ENCODE measurements at regions not wholly inside any gene's neighbourhood (a gene's known extent, or its start where the extent isn't known, plus 50 kb on each side); places are given as distances from the start of the nearest gene placed in this dataset.

- DNase-seq: no peak
These were observed 315.8 kb upstream of the KLF12 start for GRCh38 chr13:74449811-74450524.

DNA sequence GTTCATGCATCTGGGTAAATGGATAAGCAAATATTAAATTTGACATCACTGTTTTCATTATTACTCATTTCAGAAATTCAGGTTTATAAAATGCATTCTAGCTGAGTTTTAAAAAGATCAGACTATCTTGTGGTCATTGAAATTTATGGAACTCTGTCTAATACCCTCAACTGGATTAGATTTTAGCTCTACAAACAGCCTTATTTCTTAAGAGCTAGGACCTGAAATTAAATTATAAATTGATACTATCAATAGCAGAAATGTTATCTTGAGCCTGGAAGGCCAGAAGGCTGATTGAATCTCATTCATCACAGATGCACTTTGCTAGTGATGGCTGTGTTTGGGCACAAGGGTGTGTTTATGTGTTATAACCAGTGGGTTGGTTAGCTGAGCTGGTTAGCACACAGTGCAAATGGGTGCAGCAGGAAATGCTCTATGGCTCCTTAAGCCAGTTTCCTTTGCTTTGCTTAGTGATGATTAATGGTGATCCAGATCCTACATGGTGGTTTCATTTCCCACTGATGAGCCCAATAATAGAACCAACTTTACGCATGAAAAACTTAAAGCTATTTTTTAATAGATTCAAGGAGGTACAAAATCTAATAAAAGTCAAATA lies 310.8 kb upstream of the KLF12 start:
- DNase-seq: no peak

- DNase-seq: no peak
These were observed 310.0 kb upstream of the KLF12 start for GRCh38 chr13:74444161-74444571.

- no peak for DNase-seq
These were observed 309.4 kb upstream of the KLF12 start for GRCh38 chr13:74443631-74444030.

DNA sequence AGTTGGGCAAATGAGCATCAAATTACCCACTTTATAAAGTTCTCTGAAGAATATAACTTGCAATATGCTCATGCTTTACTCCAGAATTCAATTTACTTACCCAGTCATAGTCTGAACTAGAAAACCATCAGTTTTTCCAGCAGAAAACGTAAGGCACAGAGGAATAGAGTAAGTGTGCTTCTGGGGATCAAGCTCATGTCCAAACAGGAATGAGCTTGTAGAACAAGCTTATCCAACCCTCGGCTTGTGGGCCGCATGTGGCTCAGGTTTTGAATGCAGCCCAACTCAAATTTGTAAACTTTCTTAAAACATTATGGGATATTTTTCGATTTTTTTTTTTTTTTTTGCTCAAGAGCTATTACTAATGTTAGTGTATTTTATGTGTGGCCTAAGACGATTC lies 308.5 kb upstream of the KLF12 start:
- no peak for DNase-seq

DNA sequence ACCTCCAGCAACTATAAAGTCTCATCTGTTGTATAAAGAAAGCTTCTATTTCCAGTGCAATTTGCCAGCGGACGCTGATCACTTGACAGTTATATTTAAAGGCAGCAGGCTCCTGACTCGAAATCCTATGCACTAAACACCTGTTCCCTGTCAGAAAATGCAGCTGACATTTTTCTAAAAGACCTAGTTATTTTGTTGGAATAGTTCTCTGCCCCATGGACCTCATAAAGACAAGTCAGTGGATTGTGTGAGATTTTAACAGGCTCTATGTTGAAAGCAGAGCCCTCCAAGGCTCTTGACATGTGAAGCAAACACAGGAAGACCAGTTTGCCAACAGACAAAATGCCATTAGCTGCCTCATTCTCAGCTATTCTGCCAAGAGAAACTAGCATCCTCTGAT lies 304.7 kb upstream of the KLF12 start:
- DNase-seq: no peak

DNA sequence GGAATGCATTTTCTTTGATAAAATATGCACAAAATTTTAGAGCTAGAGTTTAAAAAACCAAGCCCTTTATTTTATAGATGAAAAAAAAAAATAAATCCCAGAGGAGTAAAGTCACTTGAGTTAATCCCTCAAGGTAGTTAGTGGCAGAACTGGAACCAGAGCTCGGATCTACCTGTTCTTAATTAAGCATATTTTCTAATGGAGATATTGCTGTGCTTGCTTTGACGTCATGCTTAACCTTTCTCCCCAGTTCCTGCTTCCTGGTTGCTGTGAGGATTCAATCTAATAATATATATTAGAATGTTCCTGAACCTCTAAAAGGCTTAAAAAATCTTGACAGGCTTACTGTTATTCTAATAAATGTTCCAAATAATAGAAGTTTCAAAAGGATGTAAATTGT lies 300.6 kb upstream of the KLF12 start:
- DNase-seq: no peak

GRCh38 chr13:74424455-74424854 lies 290.3 kb upstream of the KLF12 start:
- DNase-seq: no peak

DNA sequence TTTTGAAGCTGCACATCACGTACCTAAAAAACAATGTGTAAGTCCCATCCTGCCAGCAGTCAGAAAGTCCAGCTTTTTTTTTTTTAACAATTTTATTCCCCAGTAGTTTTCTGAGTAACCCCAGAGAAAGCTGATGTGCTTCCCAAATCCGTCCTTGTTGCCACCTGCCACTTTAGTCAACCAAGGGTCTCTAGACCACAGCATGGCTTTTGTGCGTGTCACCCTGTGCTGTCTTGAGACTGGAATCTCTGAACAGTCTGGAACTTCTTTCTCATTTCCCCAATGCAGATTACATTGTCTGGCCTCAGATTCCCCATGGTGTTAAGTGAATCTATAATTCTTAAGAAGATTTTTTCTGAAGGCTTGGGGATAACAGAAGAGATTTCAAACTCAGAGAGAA lies 289.2 kb upstream of the KLF12 start:
- no peak for DNase-seq

- no peak for DNase-seq
These were observed 280.3 kb upstream of the KLF12 start for GRCh38 chr13:74414458-74414857.

DNA sequence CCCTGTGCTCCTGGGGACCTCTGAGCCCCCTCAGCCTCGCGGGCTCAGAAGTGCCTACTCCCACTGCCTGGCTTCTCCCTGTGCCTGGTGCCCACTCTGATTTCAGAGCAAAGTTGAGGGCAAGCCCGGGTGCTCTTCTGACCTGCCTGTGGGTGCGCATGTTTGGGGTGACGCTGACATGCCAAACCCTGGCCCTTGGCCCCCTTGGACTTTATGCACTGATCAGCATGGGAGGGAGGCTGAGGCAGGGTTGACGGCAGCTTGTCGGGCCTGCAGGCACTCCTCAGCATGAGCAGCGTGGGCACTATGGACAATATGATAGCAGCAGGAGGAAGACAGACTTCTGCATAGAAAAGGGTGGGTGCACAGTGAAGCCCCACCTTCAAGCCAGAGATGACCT lies 279.3 kb upstream of the KLF12 start:
- no peak for DNase-seq

GRCh38 chr13:74409551-74409950 lies 275.3 kb upstream of the KLF12 start:
- DNase-seq: no peak

DNA sequence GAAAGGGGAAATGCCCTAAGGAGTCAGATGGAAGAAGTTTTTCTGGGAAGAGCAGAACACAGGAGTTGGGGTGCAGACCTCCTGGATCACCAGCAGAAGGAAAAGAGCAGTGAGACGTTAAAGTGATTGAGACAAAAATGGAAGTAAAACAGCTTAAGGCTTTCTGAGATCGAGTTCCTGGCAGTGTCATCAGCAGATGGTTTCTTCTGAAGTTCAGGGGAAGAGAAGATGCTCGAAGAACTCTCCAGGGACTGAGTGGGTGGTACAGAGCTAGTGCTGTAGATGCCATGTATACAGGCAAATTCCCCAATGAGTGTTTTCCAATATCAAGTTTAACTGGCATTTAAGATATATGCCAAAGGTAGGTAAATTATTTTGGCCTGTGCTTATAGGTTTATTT lies 272.2 kb upstream of the KLF12 start:
- no peak for DNase-seq

DNA sequence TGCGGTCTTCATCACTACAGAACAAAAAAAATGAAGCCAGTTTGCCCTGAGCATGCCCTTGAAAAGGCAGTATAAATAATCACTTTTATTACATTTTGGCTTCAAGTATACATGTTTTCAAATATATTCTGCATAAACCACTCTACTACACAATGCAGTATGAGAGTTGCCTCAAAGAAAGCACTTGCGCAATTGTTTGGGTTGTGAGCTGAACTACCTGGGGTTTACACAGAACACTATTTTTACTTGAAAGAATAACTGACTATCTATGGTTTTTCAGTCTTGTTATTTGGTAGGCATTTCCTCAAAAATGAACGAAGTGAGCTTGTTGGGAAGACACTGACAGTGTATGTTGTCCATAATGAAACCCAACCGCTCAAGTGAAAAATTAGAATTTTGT lies 264.4 kb upstream of the KLF12 start:
- no peak for DNase-seq

GRCh38 chr13:74389056-74389455 lies 254.9 kb upstream of the KLF12 start:
- no peak for DNase-seq

DNA sequence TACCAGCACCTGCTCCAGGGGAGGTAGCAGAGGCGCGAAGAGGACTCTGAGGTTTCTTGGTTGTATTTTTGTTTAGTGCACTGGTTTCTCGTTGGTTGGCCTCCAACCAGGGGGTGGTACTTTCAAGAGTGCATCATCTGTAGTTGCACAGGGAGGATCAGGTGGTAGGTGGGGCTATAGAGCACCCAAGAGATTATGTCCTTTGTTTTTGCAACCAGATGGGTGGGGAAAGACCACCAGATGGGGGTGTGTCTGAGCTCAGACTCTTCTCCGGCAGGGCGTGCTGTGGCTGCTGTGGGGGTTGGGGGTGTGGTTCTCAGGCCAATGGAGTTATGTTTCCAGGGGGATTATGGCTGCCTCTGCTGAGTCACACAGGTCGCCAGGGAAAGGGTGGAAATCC lies 254.4 kb upstream of the KLF12 start:
- no peak for DNase-seq

DNA sequence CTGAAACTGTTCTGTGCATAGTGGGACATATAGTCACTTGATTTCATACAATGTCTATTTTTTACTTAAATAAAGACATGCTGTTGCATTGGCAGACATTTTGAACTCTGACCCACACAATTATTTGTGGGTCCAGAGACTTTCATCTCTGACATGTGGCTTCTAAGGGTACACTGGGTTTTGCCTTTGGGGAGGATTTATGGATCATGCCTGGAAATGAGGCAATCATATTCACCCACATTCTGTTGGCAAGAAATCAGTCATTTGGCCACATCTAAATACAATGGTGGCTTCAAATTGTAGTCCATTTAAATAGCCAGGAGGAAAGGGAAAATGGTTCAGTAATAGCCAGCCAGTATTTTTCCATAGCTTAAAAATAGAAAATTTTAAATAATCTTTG lies 238.3 kb upstream of the KLF12 start:
- no peak for DNase-seq

DNA sequence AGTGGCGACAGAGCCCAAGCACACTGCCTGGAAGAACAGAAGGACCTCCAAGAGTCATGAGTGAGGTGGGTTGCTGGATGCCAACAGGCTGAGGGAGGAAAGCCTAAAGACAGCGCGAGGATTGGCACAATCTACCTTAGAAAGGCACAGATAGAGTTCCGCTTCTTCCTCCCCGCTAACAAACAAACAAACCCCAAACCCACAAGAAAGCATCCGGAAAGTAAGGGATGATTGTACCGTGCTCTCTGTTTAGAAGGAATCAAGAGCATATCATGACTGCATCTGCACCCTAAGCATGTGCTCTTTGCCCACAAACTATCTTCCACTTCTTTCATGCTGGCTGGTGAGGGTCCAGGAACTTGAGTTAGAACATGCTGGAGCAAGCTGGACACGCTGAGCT lies 233.0 kb upstream of the KLF12 start:
- no peak for DNase-seq

DNA sequence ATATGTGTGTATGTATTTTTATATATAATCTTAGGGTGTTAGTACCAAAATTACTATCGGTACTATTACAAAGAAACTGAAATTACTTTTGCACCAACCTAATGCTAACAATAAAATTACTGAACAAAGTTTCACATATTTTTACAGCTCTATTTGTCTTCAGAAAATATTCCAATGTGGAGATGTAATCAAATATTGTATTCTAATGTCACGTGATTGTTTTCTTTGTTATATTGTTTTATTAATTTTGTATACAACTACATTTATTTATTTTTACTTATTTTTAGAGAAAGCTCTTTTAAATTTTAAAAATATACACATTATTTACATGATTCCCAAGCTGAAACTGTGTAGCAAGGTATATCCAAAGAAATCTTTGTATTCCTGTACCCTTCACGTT lies 227.1 kb upstream of the KLF12 start:
- DNase-seq: no peak

GRCh38 chr13:74346960-74347359 lies 212.8 kb upstream of the KLF12 start:
- no peak for DNase-seq

- no peak for DNase-seq
These were observed 204.1 kb upstream of the KLF12 start for GRCh38 chr13:74338341-74338740.

GRCh38 chr13:74336546-74336945 lies 202.3 kb upstream of the KLF12 start:
- no peak for DNase-seq

- no peak for DNase-seq
These were observed 201.2 kb upstream of the KLF12 start for GRCh38 chr13:74335370-74335769.

DNA sequence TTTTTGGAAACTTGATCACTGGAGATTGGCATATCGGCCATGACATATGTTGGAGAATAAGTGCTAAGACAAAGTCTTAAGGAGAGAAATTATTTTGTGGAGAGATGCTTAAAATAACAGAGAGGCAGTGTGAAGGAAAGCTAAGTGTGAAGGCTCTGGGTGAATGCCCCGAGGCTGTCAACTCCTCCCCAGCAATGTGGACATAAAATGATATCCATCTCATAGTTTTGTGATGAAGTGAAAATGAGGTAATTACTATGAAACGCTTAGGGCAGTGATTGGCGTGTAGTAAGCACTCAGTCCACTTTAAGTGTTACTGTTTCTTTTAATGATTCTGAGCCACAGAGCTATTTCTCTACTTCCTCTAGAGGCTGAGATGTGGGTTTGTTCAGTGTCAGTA lies 195.8 kb upstream of the KLF12 start:
- no peak for DNase-seq

GRCh38 chr13:74325106-74325505 lies 190.9 kb upstream of the KLF12 start:
- peak in 1 of 2 experiments; percentile 52 for DNase-seq
